H1 (cell line): ENCODE measurements at regions not wholly inside any gene's neighbourhood (a gene's known extent, or its start where the extent isn't known, plus 50 kb on each side); places are given as distances from the start of the nearest gene placed in this dataset.

Experiments
- CTCF ChIA-PET: fragments of 300-600 bp; sonication (Branson Sonifier 250); formaldehyde crosslinking; loops from one replicate; lab custom pipeline; 2021; ENCODE audit not compliant: partially characterized antibody; lab: Charles Lee
- POLR2A ChIA-PET: fragments of 300-600 bp; sonication (Branson Sonifier 250); formaldehyde crosslinking; loops from one replicate; lab custom pipeline; 2021; ENCODE audit warnings: inconsistent platforms; ENCODE audit not compliant: partially characterized antibody; lab: Charles Lee
- DNase-seq, 2 experiments: peaks; one replicate each; pipeline versions ENCODE4 v3.0.0 to v3.0.0-alpha.2; 2010 to 2022; ENCODE audit warnings: low spot score in 2 of 2, low read depth in 1 of 2, mixed read lengths in 1 of 2
- FAIRE-seq: peaks from 2 replicates; lab custom pipeline; 2011; peaks lifted over from hg19 to GRCh38; lab: Jason Lieb, UNC
- H2AFZ ChIP-seq: 2 replicates; pipeline ENCODE4 v1.8.1; 2012; ENCODE audit warnings: low read length, inconsistent platforms
- H2AK5ac ChIP-seq: 2 replicates; pipeline ENCODE4 v1.6.1; 2013; ENCODE audit warnings: low read depth, low read length
- H2BK120ac ChIP-seq: replicated peaks from 2 replicates; pipeline ENCODE3; 2013; ENCODE audit warnings: low read depth, low read length, inconsistent platforms
- H2BK12ac ChIP-seq: 2 replicates; pipeline ENCODE4 v1.6.1; 2013; ENCODE audit warnings: low read depth, low read length
- H2BK15ac ChIP-seq: 2 replicates; pipeline ENCODE4 v1.6.1; 2013; ENCODE audit warnings: low read length
- H2BK20ac ChIP-seq: 2 replicates; pipeline ENCODE4 v1.6.1; 2013; ENCODE audit warnings: low read length
- H2BK5ac ChIP-seq: 2 replicates; pipeline ENCODE4 v1.6.1; 2013; ENCODE audit warnings: low read depth, low read length
- H3K14ac ChIP-seq: 2 replicates; pipeline ENCODE4 v1.6.1; 2013; ENCODE audit warnings: inconsistent platforms; ENCODE audit not compliant: insufficient read length
- H3K18ac ChIP-seq: 2 replicates; pipeline ENCODE4 v1.6.1; 2013; ENCODE audit warnings: low read length; ENCODE audit errors: extremely low read depth
- H3K23ac ChIP-seq: 2 replicates; pipeline ENCODE4 v1.6.1; 2013; ENCODE audit warnings: inconsistent platforms; ENCODE audit not compliant: insufficient read length
- H3K23me2 ChIP-seq: 2 replicates; pipeline ENCODE4 v1.6.1; 2013; ENCODE audit warnings: low read depth, low read length
- H3K27ac ChIP-seq: 2 replicates; pipeline ENCODE4 v1.6.1; 2011; ENCODE audit warnings: low read depth, low read length, inconsistent platforms
- H3K27me3 ChIP-seq, 4 experiments: replicated peaks in 1 of 4; 1 replicate in 1 of 4; 2 replicates in 3 of 4; pipeline versions ENCODE4 v1.6.1 to v1.8.1; 2011 to 2013; ENCODE audit warnings: low read length in 3 of 4, mild to moderate bottlenecking in 3 of 4, inconsistent platforms in 2 of 4, mixed read lengths in 2 of 4, moderate library complexity in 1 of 4; ENCODE audit not compliant: control insufficient read depth in 3 of 4, insufficient read depth in 3 of 4; ENCODE audit errors: extremely low read depth in 1 of 4
- H3K36me3 ChIP-seq, 4 experiments: 2 replicates each; pipeline versions ENCODE4 v1.6.1 to v1.8.1; 2011 to 2013; ENCODE audit warnings: mild to moderate bottlenecking in 4 of 4, low read length in 3 of 4, moderate library complexity in 2 of 4, control low read depth in 1 of 4, inconsistent platforms in 1 of 4; ENCODE audit not compliant: insufficient read depth in 4 of 4, control insufficient read depth in 2 of 4
- H3K4ac ChIP-seq: replicated peaks from 2 replicates; pipeline ENCODE3; 2013; ENCODE audit warnings: low read length, low read depth, mixed read lengths, inconsistent platforms; ENCODE audit not compliant: insufficient read length
- H3K4me1 ChIP-seq, 4 experiments: replicated peaks in 1 of 4; 1 replicate in 1 of 4; 2 replicates in 3 of 4; pipeline versions ENCODE4 v1.6.1 to v1.8.1; 2011 to 2013; ENCODE audit warnings: low read length in 3 of 4, inconsistent platforms in 2 of 4, mixed read lengths in 1 of 4; ENCODE audit not compliant: insufficient read depth in 4 of 4, control insufficient read depth in 3 of 4
- H3K4me2 ChIP-seq, 2 experiments: 2 replicates each; pipeline versions ENCODE4 v1.6.1 to v1.8.1; 2011 to 2013; ENCODE audit warnings: low read depth in 2 of 2, low read length in 2 of 2, control low read depth in 1 of 2, inconsistent platforms in 1 of 2, mild to moderate bottlenecking in 1 of 2; ENCODE audit not compliant: insufficient read depth in 1 of 2
- H3K4me3 ChIP-seq, 4 experiments: fragments of 200-600, 300-600 bp in 1 of 4; sonication (generic), shearing (Covaris generic), sonication (Bioruptor Twin) in 1 of 4; 2 replicates each; pipeline versions ENCODE4 v1.5.1 to v1.8.1; 2011 to 2016; ENCODE audit warnings: low read length in 4 of 4, low read depth in 3 of 4, control low read depth in 2 of 4, inconsistent platforms in 2 of 4, mild to moderate bottlenecking in 2 of 4, mixed read lengths in 1 of 4, moderate library complexity in 1 of 4; ENCODE audit not compliant: insufficient read depth in 2 of 4; ENCODE audit errors: extremely low read depth in 1 of 4
- H3K56ac ChIP-seq: replicated peaks from 2 replicates; pipeline ENCODE3; 2013; ENCODE audit warnings: low read depth, mild to moderate bottlenecking, mixed read lengths, low read length, inconsistent platforms; ENCODE audit not compliant: insufficient read length
- H3K79me1 ChIP-seq: 2 replicates; pipeline ENCODE4 v1.6.1; 2013; ENCODE audit warnings: low read depth, low read length, control low read depth
- H3K79me2 ChIP-seq, 2 experiments: 2 replicates each; pipeline versions ENCODE4 v1.6.1 to v1.8.1; 2012 to 2013; ENCODE audit warnings: low read length in 2 of 2, mild to moderate bottlenecking in 2 of 2, inconsistent platforms in 1 of 2; ENCODE audit not compliant: insufficient read depth in 2 of 2, control insufficient read depth in 1 of 2
- H3K9ac ChIP-seq, 4 experiments: replicated peaks in 1 of 4; 1 replicate in 1 of 4; 2 replicates in 3 of 4; pipeline versions ENCODE4 v1.6.1 to v1.8.1; 2011 to 2013; ENCODE audit warnings: low read depth in 3 of 4, low read length in 3 of 4, control low read depth in 2 of 4, mild to moderate bottlenecking in 2 of 4, moderate library complexity in 2 of 4, inconsistent platforms in 1 of 4; ENCODE audit errors: extremely low read depth in 1 of 4
- H3K9me3 ChIP-seq, 2 experiments: 2 replicates each; pipeline versions ENCODE4 v1.6.1 to v1.8.1; 2012 to 2013; ENCODE audit warnings: mild to moderate bottlenecking in 2 of 2, moderate library complexity in 2 of 2, control low read depth in 1 of 2, inconsistent platforms in 1 of 2, low read depth in 1 of 2, low read length in 1 of 2, mixed read lengths in 1 of 2; ENCODE audit not compliant: insufficient read depth in 2 of 2
- H4K20me1 ChIP-seq, 2 experiments: replicated peaks in 1 of 2; 2 replicates each; pipeline versions ENCODE3 to v1.8.1; 2011 to 2013; ENCODE audit warnings: inconsistent platforms in 2 of 2, low read length in 2 of 2, mild to moderate bottlenecking in 1 of 2; ENCODE audit not compliant: insufficient read depth in 2 of 2, control insufficient read depth in 1 of 2
- H4K5ac ChIP-seq: 2 replicates; pipeline ENCODE4 v1.6.1; 2013; ENCODE audit warnings: low read length, low read depth, mixed read lengths, inconsistent platforms; ENCODE audit not compliant: insufficient read length
- H4K8ac ChIP-seq: 2 replicates; pipeline ENCODE4 v1.8.0; 2013; ENCODE audit warnings: mild to moderate bottlenecking, moderate library complexity, low read length, inconsistent platforms; ENCODE audit not compliant: insufficient read depth; ENCODE audit errors: extremely low read depth
- H4K91ac ChIP-seq: replicated peaks from 2 replicates; pipeline ENCODE3; 2013; ENCODE audit warnings: low read length, mixed read lengths, inconsistent platforms; ENCODE audit not compliant: insufficient read length
- EP300 ChIP-seq, 2 experiments: IDR thresholded peaks; 1 replicate in 1 of 2; 2 replicates in 1 of 2; pipeline ENCODE4 v1.6.1; 2011 to 2012; ENCODE audit warnings: low read depth in 2 of 2, low read length in 2 of 2, mild to moderate bottlenecking in 2 of 2, borderline replicate concordance in 1 of 2, inconsistent platforms in 1 of 2, moderate library complexity in 1 of 2
- FOSL1 ChIP-seq: IDR thresholded peaks from 2 replicates; pipeline ENCODE4 v1.6.1; 2011; ENCODE audit warnings: mild to moderate bottlenecking, low read depth, low read length, moderate library complexity; ENCODE audit not compliant: insufficient read depth
- RBBP5 ChIP-seq: IDR thresholded peaks from 2 replicates; pipeline ENCODE4 v1.7.1; 2012; ENCODE audit warnings: low read depth, mild to moderate bottlenecking, inconsistent platforms, low read length, moderate library complexity, borderline replicate concordance
- WGBS, 2 experiments: shearing (Covaris generic) in 1 of 2; methylation state at CpG; one replicate each; pipeline versions ENCODE4 v1.1.6 to v1.1.7; 2013 to 2015; ENCODE audit warnings: low lambda C conversion rate in 2 of 2, mixed read lengths in 2 of 2, inconsistent platforms in 1 of 2, low coverage in 1 of 2, missing lambda C conversion rate in 1 of 2; ENCODE audit not compliant: insufficient replicate concordance in 2 of 2, insufficient coverage in 1 of 2, insufficient read length in 1 of 2; ENCODE audit errors: extremely low coverage in 1 of 2, missing lambda C conversion rate in 1 of 2; 5-methylcytosine and 5-hydroxymethylcytosine counted together

- no peaks in the 10 kb centered on the region for H4K20me1 ChIP-seq
- H2AFZ ChIP-seq = no peak overlapping the region
- no peak overlapping the region for H3K56ac ChIP-seq
- H3K23ac ChIP-seq = no peak overlapping the region
- POLR2A ChIA-PET = interaction anchor here (0.8 kb wide), 1 partner anchor 34 kb away, joined by 5 read pairs; no protein-coding TSS in a partner anchor
- no peak overlapping the region for H2BK120ac ChIP-seq
- CTCF ChIA-PET = no interaction called here
- no peak for FAIRE-seq
- no peak overlapping the region for H2BK15ac ChIP-seq
- H3K79me2 ChIP-seq = no peaks in the 10 kb centered on the region
- DNase-seq = no peak
- H3K14ac ChIP-seq = no peak overlapping the region
- H3K4me2 ChIP-seq = no peak overlapping the region
- no peak overlapping the region for H2BK12ac ChIP-seq
- H3K23me2 ChIP-seq = no peaks in the 10 kb centered on the region
- no peak overlapping the region for H3K18ac ChIP-seq
- 92% methylated on average over 2 of the region's 2 CpGs; no CpG with 5 or more reads in 1 of the 2 experiments for WGBS, 2 experiments
- H3K9me3 ChIP-seq = no peaks in the 10 kb centered on the region
- H3K4ac ChIP-seq = no peak overlapping the region
- no peaks in the 10 kb centered on the region for H3K27me3 ChIP-seq
- TF ChIP-seq EP300 (IDR thresholded peaks at IDR 0.05; ENCODE audit: borderline replicate concordance in 1 of 2, low read depth in 2 of 2, low read length in 2 of 2) = no peak
- TF ChIP-seq FOSL1 = no peak
- no peak for TF ChIP-seq RBBP5
- H3K4me1 ChIP-seq = no peaks in the 10 kb centered on the region
- no peak overlapping the region for H2BK5ac ChIP-seq
- H3K9ac ChIP-seq = no peak overlapping the region
- no peak overlapping the region for H3K4me3 ChIP-seq
- H4K8ac ChIP-seq = no peak overlapping the region
- no peak overlapping the region for H2AK5ac ChIP-seq
- H2BK20ac ChIP-seq = no peak overlapping the region
- no peak overlapping the region for H3K27ac ChIP-seq
- H3K79me1 ChIP-seq = no peaks in the 10 kb centered on the region
- H3K36me3 ChIP-seq = no peaks in the 10 kb centered on the region
- no peak overlapping the region for H4K91ac ChIP-seq
- H4K5ac ChIP-seq = no peak overlapping the region
These were observed 795.5 kb upstream of the GJE1 start for GRCh38 chr6:141337191-141337590.
